Neural cell (in vitro differentiated cells): ENCODE measurements at regions not wholly inside any gene's neighbourhood (a gene's known extent, or its start where the extent isn't known, plus 50 kb on each side); places are given as distances from the start of the nearest gene placed in this dataset.

Experiments
- H2AFZ ChIP-seq: fragments of 200-600, 300-800 bp; sonication (generic), shearing (Covaris generic); 2 replicates; pipeline ENCODE4 v1.6.0; 2014; ENCODE audit warnings: low read depth, mild to moderate bottlenecking, antibody characterized with exemption, low read length, moderate library complexity
- H3F3A ChIP-seq: fragments of 200-600 bp; shearing (Covaris generic); 2 replicates; pipeline ENCODE4 v1.6.1; 2016; ENCODE audit warnings: mild to moderate bottlenecking, moderate library complexity, mixed read lengths, antibody characterized with exemption, low read length; ENCODE audit not compliant: insufficient read depth, poor library complexity, severe bottlenecking
- H3K27ac ChIP-seq: fragments of 200-600, 300-800 bp; sonication (generic), shearing (Covaris generic); 2 replicates; pipeline ENCODE4 v1.5.1; 2014; ENCODE audit warnings: mild to moderate bottlenecking, low read length, moderate library complexity
- H3K27me3 ChIP-seq: fragments of 300-800, 200-600 bp; sonication (generic), shearing (Covaris generic); 2 replicates; pipeline ENCODE4 v1.6.0; 2014; ENCODE audit warnings: mild to moderate bottlenecking, low read depth, low read length, moderate library complexity; ENCODE audit not compliant: insufficient read depth
- H3K36me3 ChIP-seq: fragments of 300-800, 200-600 bp; sonication (generic), shearing (Covaris generic); 2 replicates; pipeline ENCODE4 v1.5.1; 2014; ENCODE audit warnings: mild to moderate bottlenecking, antibody characterized with exemption, low read length, moderate library complexity; ENCODE audit not compliant: insufficient read depth
- H3K4me2 ChIP-seq: fragments of 300-800, 200-600 bp; sonication (generic), shearing (Covaris generic); 2 replicates; pipeline ENCODE4 v1.6.0; 2014; ENCODE audit warnings: mild to moderate bottlenecking, low read length
- H3K4me3 ChIP-seq: fragments of 300-800, 200-600 bp; sonication (generic), shearing (Covaris generic); 2 replicates; pipeline ENCODE4 v1.5.1; 2014; ENCODE audit warnings: mild to moderate bottlenecking, low read length, moderate library complexity
- H3K79me2 ChIP-seq: fragments of 200-600 bp; shearing (Covaris generic); replicated peaks from 2 replicates; pipeline ENCODE4 v1.6.0; 2014; ENCODE audit warnings: mild to moderate bottlenecking, low read length, moderate library complexity; ENCODE audit not compliant: insufficient read depth
- H3K9ac ChIP-seq: fragments of 300-800, 200-600 bp; sonication (generic), shearing (Covaris generic); 2 replicates; pipeline ENCODE4 v1.6.1; 2016; ENCODE audit warnings: mild to moderate bottlenecking, low read length, mixed read lengths
- H3K9me2 ChIP-seq: fragments of 200-600 bp; shearing (Covaris generic); 2 replicates; pipeline ENCODE4 v1.6.1; 2016; ENCODE audit warnings: mild to moderate bottlenecking, low read length, mixed read lengths; ENCODE audit not compliant: insufficient read depth
- H3K9me3 ChIP-seq: fragments of 200-600, 300-800 bp; sonication (generic), shearing (Covaris generic); 2 replicates; pipeline ENCODE4 v1.6.1; 2016; ENCODE audit warnings: mild to moderate bottlenecking, mixed run types, low read length, moderate library complexity, mixed read lengths
- H4K20me1 ChIP-seq: fragments of 200-600 bp; shearing (Covaris generic); 2 replicates; pipeline ENCODE4 v1.6.1; 2016; ENCODE audit warnings: mild to moderate bottlenecking, mixed run types; ENCODE audit not compliant: insufficient read depth
- EP300 ChIP-seq: fragments of 450-650 bp; conservative IDR thresholded peaks from 2 replicates; pipeline ENCODE4 v1.6.1; 2014; ENCODE audit warnings: antibody characterized with exemption, mild to moderate bottlenecking, moderate library complexity; ENCODE audit not compliant: poor library complexity, severe bottlenecking
- EZH2 ChIP-seq: fragments of 200-600, 300-800 bp; shearing (Covaris generic), sonication (generic); IDR thresholded peaks from 2 replicates; pipeline ENCODE4 v1.6.1; 2014; ENCODE audit warnings: antibody characterized with exemption, low read length, borderline replicate concordance, mild to moderate bottlenecking; ENCODE audit not compliant: insufficient read depth, poor library complexity, severe bottlenecking
- MXI1 ChIP-seq: fragments of 450-650 bp; conservative IDR thresholded peaks from 2 replicates; pipeline ENCODE4 v1.6.1; 2014; ENCODE audit warnings: antibody characterized with exemption, mild to moderate bottlenecking; ENCODE audit not compliant: poor library complexity, severe bottlenecking
- POLR2AphosphoS5 ChIP-seq: IDR thresholded peaks from 2 replicates; pipeline ENCODE4 v1.6.1; 2012
- RAD21 ChIP-seq: fragments of 450-650 bp; conservative IDR thresholded peaks from 2 replicates; pipeline ENCODE4 v1.6.1; 2014; ENCODE audit warnings: antibody characterized with exemption, mild to moderate bottlenecking, moderate library complexity
- SMC3 ChIP-seq: fragments of 450-650 bp; conservative IDR thresholded peaks from 2 replicates; pipeline ENCODE4 v1.6.1; 2014; ENCODE audit warnings: antibody characterized with exemption, mild to moderate bottlenecking, moderate library complexity; ENCODE audit not compliant: poor library complexity
- TAF1 ChIP-seq: IDR thresholded peaks from 2 replicates; pipeline ENCODE4 v1.6.1; 2012; ENCODE audit warnings: low read depth
- TF ChIP-seq, protein P1 (sequence below): fragments of 450-650 bp; IDR thresholded peaks from 2 replicates; pipeline ENCODE4 v1.5.1; 2014; ENCODE audit warnings: antibody characterized with exemption, mild to moderate bottlenecking, moderate library complexity; ENCODE audit not compliant: poor library complexity, severe bottlenecking
- TF ChIP-seq, protein P2 (sequence below): IDR thresholded peaks from 2 replicates; pipeline ENCODE4 v1.6.1; 2012; ENCODE audit warnings: borderline replicate concordance

DNA sequence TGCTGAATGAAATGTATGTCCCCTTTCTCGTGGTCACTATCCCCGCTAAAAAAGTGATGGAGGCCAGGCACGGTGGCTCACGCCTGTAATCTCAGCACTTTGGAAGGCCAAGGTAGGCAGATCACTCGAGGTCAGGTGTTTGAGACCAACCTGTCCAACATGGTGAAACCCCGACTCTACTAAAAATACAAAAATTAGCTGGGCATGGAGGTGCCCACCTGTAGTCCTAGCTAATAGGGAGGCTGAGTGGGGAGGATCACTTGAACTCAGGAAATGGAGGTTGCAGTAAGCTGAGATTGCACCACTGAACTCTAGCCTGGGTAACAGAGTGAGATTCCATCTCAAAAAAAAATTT is 91.4 kb upstream of the MKLN1 start:
- no peak overlapping the region for H3K4me2 ChIP-seq
- TF ChIP-seq TAF1 (no peak), MXI1 (no peak), EZH2 (no peak), POLR2AphosphoS5 (no peak), RAD21 (no peak), SMC3 (no peak), EP300 (no peak)
- TF ChIP-seq, protein P1, sequence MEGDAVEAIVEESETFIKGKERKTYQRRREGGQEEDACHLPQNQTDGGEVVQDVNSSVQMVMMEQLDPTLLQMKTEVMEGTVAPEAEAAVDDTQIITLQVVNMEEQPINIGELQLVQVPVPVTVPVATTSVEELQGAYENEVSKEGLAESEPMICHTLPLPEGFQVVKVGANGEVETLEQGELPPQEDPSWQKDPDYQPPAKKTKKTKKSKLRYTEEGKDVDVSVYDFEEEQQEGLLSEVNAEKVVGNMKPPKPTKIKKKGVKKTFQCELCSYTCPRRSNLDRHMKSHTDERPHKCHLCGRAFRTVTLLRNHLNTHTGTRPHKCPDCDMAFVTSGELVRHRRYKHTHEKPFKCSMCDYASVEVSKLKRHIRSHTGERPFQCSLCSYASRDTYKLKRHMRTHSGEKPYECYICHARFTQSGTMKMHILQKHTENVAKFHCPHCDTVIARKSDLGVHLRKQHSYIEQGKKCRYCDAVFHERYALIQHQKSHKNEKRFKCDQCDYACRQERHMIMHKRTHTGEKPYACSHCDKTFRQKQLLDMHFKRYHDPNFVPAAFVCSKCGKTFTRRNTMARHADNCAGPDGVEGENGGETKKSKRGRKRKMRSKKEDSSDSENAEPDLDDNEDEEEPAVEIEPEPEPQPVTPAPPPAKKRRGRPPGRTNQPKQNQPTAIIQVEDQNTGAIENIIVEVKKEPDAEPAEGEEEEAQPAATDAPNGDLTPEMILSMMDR: no peak
- TF ChIP-seq, protein P2, sequence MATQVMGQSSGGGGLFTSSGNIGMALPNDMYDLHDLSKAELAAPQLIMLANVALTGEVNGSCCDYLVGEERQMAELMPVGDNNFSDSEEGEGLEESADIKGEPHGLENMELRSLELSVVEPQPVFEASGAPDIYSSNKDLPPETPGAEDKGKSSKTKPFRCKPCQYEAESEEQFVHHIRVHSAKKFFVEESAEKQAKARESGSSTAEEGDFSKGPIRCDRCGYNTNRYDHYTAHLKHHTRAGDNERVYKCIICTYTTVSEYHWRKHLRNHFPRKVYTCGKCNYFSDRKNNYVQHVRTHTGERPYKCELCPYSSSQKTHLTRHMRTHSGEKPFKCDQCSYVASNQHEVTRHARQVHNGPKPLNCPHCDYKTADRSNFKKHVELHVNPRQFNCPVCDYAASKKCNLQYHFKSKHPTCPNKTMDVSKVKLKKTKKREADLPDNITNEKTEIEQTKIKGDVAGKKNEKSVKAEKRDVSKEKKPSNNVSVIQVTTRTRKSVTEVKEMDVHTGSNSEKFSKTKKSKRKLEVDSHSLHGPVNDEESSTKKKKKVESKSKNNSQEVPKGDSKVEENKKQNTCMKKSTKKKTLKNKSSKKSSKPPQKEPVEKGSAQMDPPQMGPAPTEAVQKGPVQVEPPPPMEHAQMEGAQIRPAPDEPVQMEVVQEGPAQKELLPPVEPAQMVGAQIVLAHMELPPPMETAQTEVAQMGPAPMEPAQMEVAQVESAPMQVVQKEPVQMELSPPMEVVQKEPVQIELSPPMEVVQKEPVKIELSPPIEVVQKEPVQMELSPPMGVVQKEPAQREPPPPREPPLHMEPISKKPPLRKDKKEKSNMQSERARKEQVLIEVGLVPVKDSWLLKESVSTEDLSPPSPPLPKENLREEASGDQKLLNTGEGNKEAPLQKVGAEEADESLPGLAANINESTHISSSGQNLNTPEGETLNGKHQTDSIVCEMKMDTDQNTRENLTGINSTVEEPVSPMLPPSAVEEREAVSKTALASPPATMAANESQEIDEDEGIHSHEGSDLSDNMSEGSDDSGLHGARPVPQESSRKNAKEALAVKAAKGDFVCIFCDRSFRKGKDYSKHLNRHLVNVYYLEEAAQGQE: no peak
- H3K36me3 ChIP-seq: no peaks in the 10 kb centered on the region
- peak overlapping the region; percentile 70 for H3K27ac ChIP-seq
- H3F3A ChIP-seq: no peaks in the 10 kb centered on the region
- no peaks in the 10 kb centered on the region for H3K79me2 ChIP-seq
- no peaks in the 10 kb centered on the region for H4K20me1 ChIP-seq
- no peaks in the 10 kb centered on the region for H3K9me3 ChIP-seq
- H3K9ac ChIP-seq: peak overlapping the region; percentile 8
- no peak overlapping the region for H3K4me3 ChIP-seq
- no peak overlapping the region for H2AFZ ChIP-seq
- no peaks in the 10 kb centered on the region for H3K27me3 ChIP-seq
- H3K9me2 ChIP-seq: no peaks in the 10 kb centered on the region

DNA sequence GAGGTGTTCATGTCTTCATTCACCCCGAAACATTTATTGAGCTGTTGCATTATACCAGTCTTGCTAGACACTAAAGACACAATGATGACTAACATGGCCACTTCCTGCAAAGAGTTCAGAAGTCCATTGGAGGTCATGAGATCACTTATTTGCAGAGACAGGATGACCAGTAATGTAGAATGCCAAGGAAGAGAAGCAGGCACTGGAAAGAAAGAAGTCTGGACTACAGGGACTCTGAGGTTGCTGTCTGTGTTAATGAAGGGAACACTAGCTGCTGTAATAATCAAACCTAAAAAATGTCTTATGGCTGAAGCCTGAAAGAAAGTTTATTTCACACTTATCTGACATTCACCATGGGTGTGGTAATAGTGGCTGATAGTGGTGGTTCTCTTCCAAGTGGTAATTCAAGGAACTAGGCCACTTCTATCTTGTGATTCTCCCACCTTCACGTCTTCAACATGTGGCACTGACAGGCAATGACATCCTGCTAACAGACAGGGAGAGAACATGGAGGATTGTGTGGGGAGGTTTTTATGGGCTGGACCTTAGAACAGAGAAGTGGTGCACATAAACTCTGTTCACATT is 89.2 kb upstream of the MKLN1 start:
- H3K9ac ChIP-seq: no peak overlapping the region
- H3K36me3 ChIP-seq: no peaks in the 10 kb centered on the region
- no peaks in the 10 kb centered on the region for H3K27me3 ChIP-seq
- no peaks in the 10 kb centered on the region for H3K79me2 ChIP-seq
- no peak overlapping the region for H3K4me2 ChIP-seq
- H3K4me3 ChIP-seq: no peak overlapping the region
- TF ChIP-seq SMC3: no peak
- H3F3A ChIP-seq: no peaks in the 10 kb centered on the region
- H3K9me2 ChIP-seq: no peaks in the 10 kb centered on the region
- no peak overlapping the region for H2AFZ ChIP-seq
- H3K9me3 ChIP-seq: no peaks in the 10 kb centered on the region
- no peak overlapping the region for H3K27ac ChIP-seq
- H4K20me1 ChIP-seq: no peaks in the 10 kb centered on the region

DNA sequence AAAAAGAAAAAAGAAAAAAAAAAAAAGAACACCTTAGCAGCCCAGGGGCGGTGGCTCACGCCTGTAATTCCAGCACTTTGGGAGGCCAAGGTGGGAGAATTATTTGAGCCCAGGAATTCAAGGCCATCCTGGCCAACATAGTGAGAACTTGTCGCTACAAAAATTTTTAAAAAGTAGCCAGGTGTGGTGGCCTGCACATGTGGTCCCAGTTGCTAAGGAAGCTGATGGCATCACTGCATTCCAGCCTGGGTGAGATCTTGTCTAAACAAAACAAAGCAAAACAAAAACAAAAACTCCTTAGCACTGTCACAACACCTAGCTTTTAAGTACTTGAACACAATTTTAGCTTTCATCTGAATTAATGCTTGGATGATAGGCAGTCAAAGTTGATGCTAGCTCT is 86.3 kb upstream of the MKLN1 start:
- H3K9me2 ChIP-seq: no peaks in the 10 kb centered on the region
- no peaks in the 10 kb centered on the region for H3K79me2 ChIP-seq
- H3K27ac ChIP-seq: no peak overlapping the region
- H3K27me3 ChIP-seq: no peaks in the 10 kb centered on the region
- no peaks in the 10 kb centered on the region for H3K9me3 ChIP-seq
- no peak overlapping the region for H3K4me3 ChIP-seq
- H3F3A ChIP-seq: no peaks in the 10 kb centered on the region
- TF ChIP-seq TAF1: no peak
- no peak overlapping the region for H3K4me2 ChIP-seq
- no peaks in the 10 kb centered on the region for H3K36me3 ChIP-seq
- H3K9ac ChIP-seq: no peak overlapping the region
- no peaks in the 10 kb centered on the region for H4K20me1 ChIP-seq
- H2AFZ ChIP-seq: no peak overlapping the region
